Gastrocnemius medialis (tissue), 4 donors: ENCODE measurements at regions not wholly inside any gene's neighbourhood (a gene's known extent, or its start where the extent isn't known, plus 50 kb on each side); places are given as distances from the start of the nearest gene placed in this dataset.
"Not testable (repeated sequence)": the region's sequence is repeated elsewhere in the genome, so short reads cannot be mapped to it uniquely, and the experiment has no call there.

Experiments
- ATAC-seq, 2 donors: fragments of 150-250 bp; one replicate each; pipeline ENCODE4 v1.9.1; 2016
- DNase-seq, 2 donors: peaks; one replicate each; pipeline ENCODE4 v3.0.0-alpha.2; 2019
- H3K27ac ChIP-seq, 4 donors: fragments of 200-600 bp; sonication (generic); 1 replicate in 1 of 4; 2 replicates in 3 of 4; pipeline ENCODE4 v1.5.1; 2016 to 2018; ENCODE audit warnings: mild to moderate bottlenecking in 2 of 4, moderate library complexity in 1 of 4
- H3K27me3 ChIP-seq, 3 donors: fragments of 200-600 bp; sonication (generic) in 2 of 3; 1 replicate in 1 of 3; 2 replicates in 2 of 3; pipeline versions ENCODE4 v1.5.1 to v1.6.0; 2016 to 2019; ENCODE audit warnings: mild to moderate bottlenecking in 1 of 3, moderate library complexity in 1 of 3
- H3K36me3 ChIP-seq, 2 donors: fragments of 200-600 bp; sonication (generic) in 1 of 2; one replicate each; pipeline ENCODE4 v1.5.1; 2017 to 2018
- H3K4me1 ChIP-seq, 2 donors: fragments of 200-600 bp; sonication (generic) in 1 of 2; one replicate each; pipeline ENCODE4 v1.5.1; 2016 to 2017; ENCODE audit warnings: mild to moderate bottlenecking in 2 of 2
- H3K4me3 ChIP-seq, 4 donors: fragments of 200-600 bp; sonication (generic) in 3 of 4; 1 replicate in 1 of 4; 2 replicates in 3 of 4; pipeline ENCODE4 v1.5.1; 2016 to 2019; ENCODE audit warnings: mild to moderate bottlenecking in 2 of 4
- H3K9me3 ChIP-seq, 3 donors: fragments of 200-600 bp; sonication (generic) in 2 of 3; 1 replicate in 1 of 3; 2 replicates in 2 of 3; pipeline ENCODE4 v1.5.1; 2016 to 2019
- POLR2A ChIP-seq, 2 donors: fragments of 450-650 bp; IDR thresholded peaks; one replicate each; pipeline ENCODE4 v1.6.1; 2017; ENCODE audit warnings: antibody characterized with exemption in 2 of 2, mild to moderate bottlenecking in 2 of 2, moderate library complexity in 2 of 2
- in situ Hi-C, 4 donors: fragments of 200-750 bp; cut with MboI; loops; one replicate each; pipeline versions ENCODE4 v1.15.0 to v1.8.0; 2017; ENCODE audit warnings: low sequenced_read_pairs in 4 of 4
- intact Hi-C: fragments of 100-400 bp; cut with DNase I; formaldehyde crosslinking; loops from one replicate; pipeline ENCODE4 v1.15.1; 2023; ENCODE audit warnings: low total_unique reads
- TF ChIP-seq, protein P1 (sequence below), 5 experiments: fragments of 450-650 bp in 3 of 5; fragments of 200-600 bp in 2 of 5; sonication (generic) in 2 of 5; IDR thresholded peaks in 4 of 5; conservative IDR thresholded peaks in 1 of 5; 1 replicate in 4 of 5; 2 replicates in 1 of 5; pipeline ENCODE4 v1.5.1; 2016 to 2019; ENCODE audit warnings: antibody characterized with exemption in 5 of 5, mild to moderate bottlenecking in 3 of 5, moderate library complexity in 3 of 5

DNA sequence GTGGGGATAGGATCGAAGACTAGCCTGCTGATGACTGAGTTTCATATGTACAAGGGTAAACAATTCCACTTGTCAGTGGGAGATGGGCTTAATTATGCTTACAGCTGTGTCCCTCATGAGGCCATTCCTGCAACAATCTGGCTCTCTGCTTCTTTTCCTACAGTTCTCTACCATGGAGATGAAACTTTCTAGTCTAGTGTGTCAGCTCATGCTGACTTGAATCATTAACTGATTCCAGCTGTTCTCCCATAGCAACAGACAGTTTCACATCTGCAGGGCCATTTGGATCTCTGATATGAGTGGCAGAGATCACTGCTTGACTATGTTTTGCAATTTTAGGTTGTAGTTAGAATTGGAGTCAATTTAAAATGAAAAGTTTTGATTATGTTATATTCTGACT is 1251.7 kb upstream of the RAG2 start:
- no peak for TF ChIP-seq POLR2A (IDR thresholded peaks at IDR 0.05)
- TF ChIP-seq, protein P1, sequence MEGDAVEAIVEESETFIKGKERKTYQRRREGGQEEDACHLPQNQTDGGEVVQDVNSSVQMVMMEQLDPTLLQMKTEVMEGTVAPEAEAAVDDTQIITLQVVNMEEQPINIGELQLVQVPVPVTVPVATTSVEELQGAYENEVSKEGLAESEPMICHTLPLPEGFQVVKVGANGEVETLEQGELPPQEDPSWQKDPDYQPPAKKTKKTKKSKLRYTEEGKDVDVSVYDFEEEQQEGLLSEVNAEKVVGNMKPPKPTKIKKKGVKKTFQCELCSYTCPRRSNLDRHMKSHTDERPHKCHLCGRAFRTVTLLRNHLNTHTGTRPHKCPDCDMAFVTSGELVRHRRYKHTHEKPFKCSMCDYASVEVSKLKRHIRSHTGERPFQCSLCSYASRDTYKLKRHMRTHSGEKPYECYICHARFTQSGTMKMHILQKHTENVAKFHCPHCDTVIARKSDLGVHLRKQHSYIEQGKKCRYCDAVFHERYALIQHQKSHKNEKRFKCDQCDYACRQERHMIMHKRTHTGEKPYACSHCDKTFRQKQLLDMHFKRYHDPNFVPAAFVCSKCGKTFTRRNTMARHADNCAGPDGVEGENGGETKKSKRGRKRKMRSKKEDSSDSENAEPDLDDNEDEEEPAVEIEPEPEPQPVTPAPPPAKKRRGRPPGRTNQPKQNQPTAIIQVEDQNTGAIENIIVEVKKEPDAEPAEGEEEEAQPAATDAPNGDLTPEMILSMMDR (IDR thresholded peaks at IDR 0.05 in 4 of 5, conservative IDR thresholded peaks at IDR 0.05 in 1 of 5): no peak
- Histone ChIP-seq H3K27ac (no peak overlapping the region), H3K27me3 (no peaks in the 10 kb centered on the region), H3K9me3 (no peaks in the 10 kb centered on the region), H3K4me3 (no peak overlapping the region), H3K4me1 (no peaks in the 10 kb centered on the region), H3K36me3 (no peaks in the 10 kb centered on the region)
- intact Hi-C loops: no loop called here
- no peak for DNase-seq
- no peak for ATAC-seq
- in situ Hi-C loops: no loop called here

GRCh38 chr11:37843603-37844002 is 1245.6 kb upstream of the RAG2 start:
- DNase-seq: no peak
- no peak for ATAC-seq
- H3K27me3 ChIP-seq: no peaks in the 10 kb centered on the region
- H3K4me1 ChIP-seq: no peaks in the 10 kb centered on the region
- intact Hi-C loops (no loop called here), in situ Hi-C loops (no loop called here)
- no peak overlapping the region for H3K27ac ChIP-seq
- H3K36me3 ChIP-seq: no peaks in the 10 kb centered on the region
- no peaks in the 10 kb centered on the region for H3K9me3 ChIP-seq
- H3K4me3 ChIP-seq: no peak overlapping the region
- no peak for TF ChIP-seq POLR2A (IDR thresholded peaks at IDR 0.05)
- TF ChIP-seq, protein P1 (IDR thresholded peaks at IDR 0.05 in 4 of 5, conservative IDR thresholded peaks at IDR 0.05 in 1 of 5): no peak

GRCh38 chr11:37841016-37841415 is 1243.0 kb upstream of the RAG2 start:
- no peaks in the 10 kb centered on the region for H3K36me3 ChIP-seq
- in situ Hi-C loops (no loop called here), intact Hi-C loops (no loop called here)
- H3K4me3 ChIP-seq: no peak overlapping the region
- H3K27me3 ChIP-seq: no peaks in the 10 kb centered on the region
- no peaks in the 10 kb centered on the region for H3K9me3 ChIP-seq
- TF ChIP-seq, protein P1 (IDR thresholded peaks at IDR 0.05 in 4 of 5, conservative IDR thresholded peaks at IDR 0.05 in 1 of 5): no peak
- TF ChIP-seq POLR2A (IDR thresholded peaks at IDR 0.05): no peak
- no peak for DNase-seq
- ATAC-seq: no peak
- H3K4me1 ChIP-seq: no peaks in the 10 kb centered on the region
- H3K27ac ChIP-seq: no peak overlapping the region

GRCh38 chr11:37840345-37840744 is 1242.3 kb upstream of the RAG2 start:
- intact Hi-C loops, H3K27ac ChIP-seq, ATAC-seq: not testable (repeated sequence)

DNA sequence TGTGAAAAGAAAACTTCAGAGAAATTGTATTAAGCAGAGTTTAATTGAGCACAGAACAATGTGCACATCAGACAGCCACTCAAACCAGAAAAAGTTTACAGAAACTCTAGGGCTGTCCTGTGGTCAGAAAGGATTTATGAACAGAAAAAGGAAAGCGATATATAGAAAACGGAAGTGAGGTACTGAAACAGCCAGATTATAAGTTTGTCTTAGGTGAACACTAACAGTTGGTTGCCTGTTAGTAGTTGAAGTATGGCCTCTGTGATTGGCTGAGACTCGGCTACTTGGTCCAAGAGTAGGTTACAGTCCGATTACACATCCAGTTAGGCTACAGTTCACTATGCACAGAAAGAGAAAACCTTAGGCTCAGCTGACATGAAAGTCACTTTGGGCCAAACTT is 1232.5 kb upstream of the RAG2 start:
- H3K4me1 ChIP-seq: no peaks in the 10 kb centered on the region
- DNase-seq (no peak), ATAC-seq (no peak)
- no peaks in the 10 kb centered on the region for H3K27me3 ChIP-seq
- no peaks in the 10 kb centered on the region for H3K36me3 ChIP-seq
- TF ChIP-seq POLR2A (IDR thresholded peaks at IDR 0.05): no peak
- TF ChIP-seq, protein P1 (IDR thresholded peaks at IDR 0.05 in 4 of 5, conservative IDR thresholded peaks at IDR 0.05 in 1 of 5): no peak
- intact Hi-C loops: no loop called here
- no peak overlapping the region for H3K4me3 ChIP-seq
- in situ Hi-C loops: no loop called here
- no peak overlapping the region for H3K27ac ChIP-seq
- no peaks in the 10 kb centered on the region for H3K9me3 ChIP-seq

More at GRCh38 chr11:37840345-37840744, 1242.3 kb upstream of the RAG2 start:
- DNase-seq, in situ Hi-C loops, H3K9me3 ChIP-seq, H3K4me3 ChIP-seq, H3K27me3 ChIP-seq, H3K4me1 ChIP-seq, H3K36me3 ChIP-seq: not testable (repeated sequence)
